LNCaP clone FGC (cell line): ENCODE measurements at regions not wholly inside any gene's neighbourhood (a gene's known extent, or its start where the extent isn't known, plus 50 kb on each side); places are given as distances from the start of the nearest gene placed in this dataset.

ENCODE experiments used
- DNase-seq: peaks from one replicate; pipeline ENCODE4 v3.0.0-alpha.2; 2011; ENCODE audit warnings: low read depth
- H3K4me3 ChIP-seq: 2 replicates; pipeline ENCODE4 v1.5.1; 2011; ENCODE audit warnings: mild to moderate bottlenecking, low read depth, low read length, control low read depth
- TF ChIP-seq, protein P1 (sequence below): IDR thresholded peaks from 2 replicates; pipeline ENCODE4 v1.5.1; 2012; ENCODE audit warnings: mild to moderate bottlenecking; ENCODE audit not compliant: control insufficient read depth, insufficient read depth; ENCODE audit errors: extremely low read depth

DNA sequence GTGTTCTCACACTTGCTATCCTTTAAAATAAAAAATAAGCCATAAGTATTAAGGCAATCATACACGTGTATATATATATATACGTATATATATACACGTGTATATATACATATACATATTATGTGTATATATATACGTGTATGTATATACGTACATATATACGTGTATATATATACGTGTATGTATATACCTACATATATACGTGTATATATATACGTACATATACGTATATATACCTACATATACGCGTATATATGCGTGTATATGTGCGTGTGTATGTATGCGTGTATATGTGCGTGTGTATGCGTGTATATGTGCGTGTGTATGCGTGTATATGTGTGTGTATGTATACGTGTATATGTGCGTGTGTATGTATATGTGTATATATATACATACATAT lies 477.3 kb upstream of the ARRDC4 start:
- TF ChIP-seq, protein P1, sequence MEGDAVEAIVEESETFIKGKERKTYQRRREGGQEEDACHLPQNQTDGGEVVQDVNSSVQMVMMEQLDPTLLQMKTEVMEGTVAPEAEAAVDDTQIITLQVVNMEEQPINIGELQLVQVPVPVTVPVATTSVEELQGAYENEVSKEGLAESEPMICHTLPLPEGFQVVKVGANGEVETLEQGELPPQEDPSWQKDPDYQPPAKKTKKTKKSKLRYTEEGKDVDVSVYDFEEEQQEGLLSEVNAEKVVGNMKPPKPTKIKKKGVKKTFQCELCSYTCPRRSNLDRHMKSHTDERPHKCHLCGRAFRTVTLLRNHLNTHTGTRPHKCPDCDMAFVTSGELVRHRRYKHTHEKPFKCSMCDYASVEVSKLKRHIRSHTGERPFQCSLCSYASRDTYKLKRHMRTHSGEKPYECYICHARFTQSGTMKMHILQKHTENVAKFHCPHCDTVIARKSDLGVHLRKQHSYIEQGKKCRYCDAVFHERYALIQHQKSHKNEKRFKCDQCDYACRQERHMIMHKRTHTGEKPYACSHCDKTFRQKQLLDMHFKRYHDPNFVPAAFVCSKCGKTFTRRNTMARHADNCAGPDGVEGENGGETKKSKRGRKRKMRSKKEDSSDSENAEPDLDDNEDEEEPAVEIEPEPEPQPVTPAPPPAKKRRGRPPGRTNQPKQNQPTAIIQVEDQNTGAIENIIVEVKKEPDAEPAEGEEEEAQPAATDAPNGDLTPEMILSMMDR: no peak
- no peak overlapping the region for H3K4me3 ChIP-seq
- DNase-seq: no peak

- no peak for DNase-seq
- TF ChIP-seq, protein P1: no peak
These were observed 470.1 kb upstream of the ARRDC4 start for GRCh38 chr15:97490429-97490828.

DNA sequence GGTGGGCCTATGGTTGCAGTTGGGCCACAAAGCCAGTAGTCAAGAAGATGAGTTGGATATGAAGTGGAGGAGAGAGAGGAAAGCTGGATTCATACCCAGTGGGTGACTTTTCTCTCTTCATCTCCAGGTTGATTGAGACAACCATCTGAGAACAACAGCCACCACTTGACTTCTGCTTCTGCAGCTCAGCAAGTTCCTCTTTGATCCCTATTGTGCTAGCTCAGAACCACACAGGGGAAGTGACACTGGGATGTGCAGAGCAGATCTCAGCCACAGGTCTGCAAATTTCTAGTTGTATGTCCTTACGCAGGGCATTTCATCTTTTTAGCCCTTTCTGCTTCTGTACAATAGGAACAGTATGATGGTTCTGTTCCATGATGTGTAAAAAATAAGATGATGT lies 459.2 kb upstream of the ARRDC4 start:
- TF ChIP-seq, protein P1: no peak
- DNase-seq: no peak
- H3K4me3 ChIP-seq: no peak overlapping the region

More at GRCh38 chr15:97490429-97490828, 470.1 kb upstream of the ARRDC4 start:
- no peak overlapping the region for H3K4me3 ChIP-seq

- TF ChIP-seq, protein P1: no peak
- no peak for DNase-seq
- no peak overlapping the region for H3K4me3 ChIP-seq
These were observed 458.5 kb upstream of the ARRDC4 start for GRCh38 chr15:97502038-97502437.

DNA sequence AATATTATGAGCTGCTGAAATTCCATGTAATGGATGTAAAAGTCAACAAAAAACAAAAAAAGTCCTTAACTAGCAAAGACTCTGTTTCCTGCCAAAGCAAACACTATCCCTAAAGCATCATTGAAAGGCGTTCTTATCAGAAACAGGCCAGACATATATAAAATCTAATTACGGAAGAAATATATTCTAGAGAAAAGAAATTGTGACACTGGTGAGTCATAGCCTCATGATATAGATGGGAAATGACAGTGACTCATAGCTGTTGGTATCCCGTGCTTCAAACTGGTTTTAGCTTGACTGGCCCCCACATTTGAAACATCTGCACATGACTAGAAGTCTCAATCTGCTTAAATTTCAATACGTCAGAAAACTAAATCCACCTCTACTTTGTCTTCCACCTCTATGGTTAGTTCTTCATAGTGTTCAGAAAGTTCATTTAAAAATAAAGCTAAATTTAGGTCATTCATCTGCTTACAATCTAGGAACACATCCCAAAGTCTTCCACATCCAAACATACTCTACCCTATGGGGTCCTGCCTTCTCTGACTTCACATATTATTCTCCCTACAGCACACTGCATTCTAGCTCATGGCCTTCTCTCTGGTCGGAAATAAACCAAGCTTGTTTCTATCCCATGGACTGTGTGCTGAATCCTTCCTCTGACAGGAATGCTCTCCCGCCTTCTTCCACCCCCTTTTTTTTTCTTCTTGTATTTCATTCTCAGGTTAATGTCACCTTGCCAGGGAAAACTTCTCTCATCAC lies 456.3 kb upstream of the ARRDC4 start:
- no peak overlapping the region for H3K4me3 ChIP-seq
- TF ChIP-seq, protein P1: no peak
- DNase-seq: no peak

DNA sequence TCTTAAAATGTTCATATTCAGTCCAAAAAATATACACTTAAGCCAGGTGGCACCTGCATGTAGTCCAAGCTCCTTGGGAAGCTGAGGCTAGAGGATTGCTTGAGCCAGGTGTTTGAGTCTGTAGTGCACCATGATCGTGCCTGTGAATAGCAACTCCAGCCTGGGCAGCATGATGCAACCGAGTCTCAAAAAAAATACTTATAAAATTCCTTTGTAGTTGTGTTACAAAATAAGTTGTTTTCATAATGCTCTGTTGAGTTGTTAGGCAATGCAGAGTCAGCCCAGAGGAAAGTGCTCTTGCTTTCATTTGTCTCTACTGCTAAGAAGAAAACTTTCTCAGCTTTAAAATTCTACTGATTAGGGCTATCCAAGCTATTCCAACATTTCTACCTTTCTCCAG lies 442.8 kb upstream of the ARRDC4 start:
- no peak overlapping the region for H3K4me3 ChIP-seq
- TF ChIP-seq, protein P1: no peak
- no peak for DNase-seq

DNA sequence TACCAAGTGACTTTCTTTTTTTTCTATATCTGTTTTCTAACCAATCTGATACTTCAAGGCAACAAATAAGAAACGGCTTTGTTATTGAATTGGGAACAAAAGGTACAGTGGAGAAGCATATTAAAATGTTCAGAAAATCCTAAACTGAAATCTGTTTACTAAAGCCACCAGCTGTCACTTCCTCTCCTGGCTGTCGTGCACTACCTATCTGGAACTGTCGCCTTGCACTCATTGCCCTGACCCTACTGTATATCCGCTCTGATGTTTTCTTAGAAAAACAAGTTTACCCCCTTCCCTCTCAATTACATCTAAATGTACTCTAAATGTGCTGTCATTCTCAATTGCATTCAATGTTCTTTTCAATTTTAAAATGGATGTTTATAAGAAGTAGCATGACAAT lies 439.8 kb upstream of the ARRDC4 start:
- no peak for DNase-seq
- TF ChIP-seq, protein P1: no peak
- H3K4me3 ChIP-seq: no peak overlapping the region
